SW 1271 (cell line): ENCODE measurements at regions not wholly inside any gene's neighbourhood (a gene's known extent, or its start where the extent isn't known, plus 50 kb on each side); places are given as distances from the start of the nearest gene placed in this dataset.
"Not testable (repeated sequence)": the region's sequence is repeated elsewhere in the genome, so short reads cannot be mapped to it uniquely, and the experiment has no call there.

ENCODE experiments used
- DNase-seq, 2 experiments: peaks; one replicate each; lab custom pipeline; 2025; lab: John Stamatoyannopoulos, UW

- DNase-seq, result no peak
These were observed 306.0 kb downstream of the BCL11A start for GRCh38 chr2:60247471-60247870.

DNA sequence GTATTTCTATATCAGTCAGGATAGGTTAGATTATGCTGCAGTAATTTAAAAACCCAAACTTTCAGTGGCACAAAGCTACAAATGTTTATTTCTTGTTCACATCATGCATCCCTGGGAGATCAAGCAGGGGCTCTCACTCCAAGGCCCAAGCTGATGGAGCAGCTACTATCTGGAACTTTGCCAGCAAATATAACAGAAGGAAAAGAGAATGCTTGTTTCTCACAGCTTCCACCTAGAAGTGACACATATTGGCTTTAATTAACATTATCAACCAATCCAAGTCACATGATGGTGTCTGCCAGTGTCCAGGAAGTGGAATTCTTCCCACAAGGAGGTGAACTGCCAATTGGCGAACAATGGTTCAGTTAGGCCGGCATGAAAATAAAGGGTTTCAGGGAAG lies 306.9 kb downstream of the BCL11A start:
- DNase-seq, result no peak

DNA sequence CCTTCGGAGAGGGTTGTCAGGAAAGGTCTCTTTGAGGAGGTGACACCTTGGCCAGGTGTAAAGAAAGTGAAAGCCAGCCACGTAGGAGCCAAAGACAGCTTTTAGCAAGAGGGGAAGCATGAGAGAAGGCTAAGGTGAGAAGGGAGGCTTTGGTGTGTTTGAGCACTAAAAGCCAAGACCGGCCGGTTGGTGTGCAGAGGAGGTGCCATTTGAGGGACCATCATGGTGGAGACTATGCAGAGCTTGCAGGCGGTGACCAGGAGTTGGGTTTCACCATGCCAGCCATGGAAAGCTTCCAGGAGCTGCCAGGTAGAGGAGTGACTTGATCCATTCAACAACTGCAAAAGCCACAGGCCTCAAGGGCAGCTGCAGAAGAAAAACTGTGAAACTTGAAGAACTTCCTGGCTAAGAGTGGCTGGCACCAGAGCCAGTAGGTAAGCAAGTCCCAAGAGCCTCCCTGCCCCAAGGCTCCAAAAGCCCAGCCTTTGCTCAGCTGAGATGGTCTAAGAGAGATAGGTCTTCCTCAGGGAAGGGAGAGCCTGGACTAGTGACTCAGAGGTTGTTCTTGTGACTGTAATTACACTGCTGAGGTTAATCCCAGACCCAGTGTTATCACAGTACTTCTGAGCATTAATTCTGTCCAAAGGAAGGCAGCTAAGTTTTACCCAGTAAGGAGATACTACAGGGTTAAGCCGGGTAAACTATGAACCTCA lies 319.0 kb downstream of the BCL11A start:
- no peak for DNase-seq

DNA sequence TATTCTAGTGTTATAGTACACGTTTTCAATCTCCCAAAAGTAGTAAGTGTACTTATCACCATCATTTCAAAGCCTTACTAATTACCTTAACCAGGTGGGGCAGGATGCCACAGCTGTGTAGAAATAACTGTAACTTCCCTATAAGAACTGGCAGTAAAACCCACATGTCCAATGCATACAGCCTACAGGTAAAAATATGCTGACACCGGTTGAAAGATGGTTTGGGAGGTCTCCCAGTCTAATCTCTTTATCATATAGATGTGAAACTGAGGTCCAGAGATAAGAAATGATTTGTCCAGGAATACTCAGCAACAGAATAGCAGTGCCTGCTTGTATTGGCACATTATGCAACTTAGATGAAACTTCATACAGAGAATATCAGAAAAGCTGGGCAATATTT lies 322.9 kb downstream of the BCL11A start:
- DNase-seq, result no peak

DNA sequence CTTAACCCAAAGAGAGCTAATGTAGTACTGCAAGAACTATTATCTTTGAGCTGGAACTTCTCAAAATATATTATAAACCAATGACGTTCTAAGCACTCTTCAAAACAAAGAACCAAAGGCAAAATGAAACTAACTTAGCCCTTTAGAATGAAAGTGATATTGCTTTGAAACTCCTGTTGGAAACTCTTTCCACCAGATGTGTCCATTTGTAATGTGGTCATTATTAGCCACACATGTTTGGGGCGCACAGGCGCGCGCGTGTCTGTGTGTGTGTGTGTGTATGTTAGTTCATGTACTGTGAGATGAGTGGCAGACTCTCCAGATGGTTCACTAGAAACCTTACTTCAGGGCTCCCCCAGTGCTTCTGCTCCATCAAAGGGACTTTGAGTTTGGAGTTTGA lies 323.4 kb downstream of the BCL11A start:
- DNase-seq, result no peak

DNA sequence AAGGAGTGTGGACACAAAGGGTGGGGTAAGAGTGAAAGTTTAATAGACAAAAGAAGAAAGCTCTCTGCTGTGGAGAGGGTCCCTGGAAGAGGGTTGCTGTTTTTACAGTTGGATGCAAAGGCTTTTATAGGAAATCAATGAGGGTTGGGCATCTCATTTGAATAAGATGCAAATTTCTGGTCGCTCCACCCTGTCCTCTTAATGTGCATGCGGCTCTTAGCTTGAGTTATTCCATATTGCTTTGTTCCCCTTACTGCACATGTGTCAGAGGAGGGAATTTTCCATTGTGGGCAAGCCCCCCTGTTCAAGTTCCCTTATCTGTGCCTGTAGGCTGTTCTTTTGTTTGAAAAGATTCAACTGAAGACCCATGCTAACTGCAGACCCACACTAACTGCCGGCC lies 326.5 kb downstream of the BCL11A start:
- DNase-seq, result no peak

DNA sequence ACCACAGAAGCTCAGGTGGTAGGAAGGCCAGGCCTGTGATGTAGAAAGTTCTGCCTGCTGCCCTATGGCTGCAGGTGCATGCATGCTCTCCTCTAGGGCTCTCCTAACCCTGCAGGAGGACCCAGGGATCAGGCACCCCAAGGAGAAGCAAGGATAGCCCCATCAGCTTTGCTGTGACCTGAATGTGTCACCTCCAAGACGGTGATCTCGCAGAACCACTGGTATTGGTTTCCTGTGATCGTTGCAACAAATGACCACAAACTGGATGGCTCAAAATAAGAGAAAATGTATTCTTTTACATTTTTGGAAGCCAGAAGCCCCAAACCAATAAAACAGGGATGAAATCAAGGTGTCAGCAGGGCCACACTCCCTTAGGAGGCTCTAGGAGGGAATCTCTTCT lies 327.3 kb downstream of the BCL11A start:
- no peak for DNase-seq

GRCh38 chr2:60223859-60224258 lies 329.6 kb downstream of the BCL11A start:
- no peak for DNase-seq

DNA sequence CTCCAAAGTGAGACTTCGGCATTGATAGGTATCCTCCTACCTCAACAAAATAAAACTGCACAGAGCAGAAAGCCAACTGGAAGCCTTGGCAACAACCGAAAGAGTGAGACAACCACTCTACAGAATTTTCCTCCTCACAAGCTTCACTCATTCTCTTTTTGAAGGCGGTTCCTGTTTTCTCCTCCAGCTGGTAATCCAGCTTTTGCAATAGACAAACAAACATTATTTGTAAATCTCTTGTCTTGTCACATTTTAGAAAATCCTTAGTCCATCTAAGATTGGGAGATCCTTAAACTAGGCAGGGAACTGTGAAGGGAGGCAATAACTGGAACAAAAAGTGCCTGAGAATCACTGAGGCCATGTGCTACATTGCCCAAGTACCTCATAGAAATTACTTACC lies 332.4 kb downstream of the BCL11A start:
- no peak for DNase-seq

GRCh38 chr2:60219536-60219935 lies 333.9 kb downstream of the BCL11A start:
- DNase-seq, result no peak

- DNase-seq, result no peak
These were observed 336.9 kb downstream of the BCL11A start for GRCh38 chr2:60216452-60216995.

- no peak for DNase-seq
These were observed 338.0 kb downstream of the BCL11A start for GRCh38 chr2:60215386-60215901.

DNA sequence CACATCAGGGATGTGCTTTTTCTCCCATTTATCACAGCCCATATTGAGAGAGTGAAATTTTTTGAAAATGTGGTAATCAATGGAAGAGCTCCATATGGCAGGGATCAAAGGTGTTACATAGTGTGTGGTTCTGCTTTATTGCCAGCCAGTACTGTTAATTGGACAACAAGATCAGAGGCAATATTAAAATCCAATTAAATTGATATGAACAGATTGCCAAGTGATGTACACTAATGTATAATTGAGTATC lies 338.9 kb downstream of the BCL11A start:
- DNase-seq, result no peak

GRCh38 chr2:60213865-60214625 lies 339.4 kb downstream of the BCL11A start:
- no peak for DNase-seq

- DNase-seq, result no peak
These were observed 341.1 kb downstream of the BCL11A start for GRCh38 chr2:60212181-60212945.

DNA sequence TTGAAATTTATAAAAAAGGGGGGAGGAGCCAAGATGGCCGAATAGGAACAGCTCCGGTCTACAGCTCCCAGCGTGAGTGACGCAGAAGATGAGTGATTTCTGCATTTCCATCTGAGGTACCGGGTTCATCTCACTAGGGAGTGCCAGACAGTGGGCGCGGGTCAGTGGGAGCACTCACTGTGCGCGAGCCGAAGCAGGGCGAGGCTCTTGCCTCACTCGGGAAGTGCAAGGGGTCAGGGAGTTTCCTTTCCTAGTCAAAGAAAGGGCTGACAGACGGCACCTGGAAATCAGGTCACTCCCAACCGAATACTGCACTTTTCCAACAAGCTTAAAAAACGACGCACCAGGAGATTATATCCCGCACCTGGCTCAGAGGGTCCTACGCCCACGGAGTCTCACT lies 364.4 kb downstream of the BCL11A start:
- DNase-seq, result not testable (repeated sequence)

DNA sequence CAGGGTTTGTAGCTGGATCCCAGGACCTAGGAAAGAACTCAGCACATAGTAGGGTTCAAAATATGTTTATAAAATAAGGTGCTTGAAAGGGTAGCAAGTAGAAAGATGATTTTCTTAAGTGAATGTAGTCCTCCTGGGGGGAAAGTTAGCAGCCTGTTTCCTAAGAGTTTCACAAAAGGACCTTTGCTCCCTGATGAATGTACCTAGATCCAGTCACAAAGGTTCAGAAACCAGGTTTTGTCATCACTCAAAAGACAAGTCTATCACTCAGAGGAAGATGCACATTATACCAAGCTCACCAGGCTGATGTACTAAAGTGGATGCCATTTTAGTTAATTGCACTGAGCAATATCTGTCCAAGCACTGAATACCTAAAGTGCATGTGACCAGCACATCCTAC lies 378.2 kb downstream of the BCL11A start:
- no peak for DNase-seq

DNA sequence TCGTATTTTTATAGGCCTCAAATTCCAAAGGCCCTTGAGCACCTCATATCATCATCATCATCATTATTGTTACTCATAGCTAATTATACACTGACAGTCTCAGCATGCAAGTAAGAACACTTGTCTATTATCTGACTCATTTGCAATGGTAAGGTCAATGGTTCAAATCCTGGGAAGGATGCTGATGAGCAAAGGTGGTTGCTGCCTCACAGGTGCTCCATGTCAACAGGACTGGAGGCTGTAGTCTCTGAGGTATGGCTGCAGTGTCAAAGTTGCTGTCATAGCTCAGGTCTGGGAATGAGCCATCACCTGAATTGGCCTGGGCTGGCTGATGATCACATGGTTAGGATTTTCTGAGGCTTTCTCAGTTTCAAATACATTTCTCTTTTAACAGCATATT lies 379.3 kb downstream of the BCL11A start:
- no peak for DNase-seq

- no peak for DNase-seq
These were observed 380.7 kb downstream of the BCL11A start for GRCh38 chr2:60172801-60173200.

GRCh38 chr2:60170272-60170671 lies 383.2 kb downstream of the BCL11A start:
- DNase-seq, result no peak

GRCh38 chr2:60168247-60168646 lies 385.2 kb downstream of the BCL11A start:
- no peak for DNase-seq

DNA sequence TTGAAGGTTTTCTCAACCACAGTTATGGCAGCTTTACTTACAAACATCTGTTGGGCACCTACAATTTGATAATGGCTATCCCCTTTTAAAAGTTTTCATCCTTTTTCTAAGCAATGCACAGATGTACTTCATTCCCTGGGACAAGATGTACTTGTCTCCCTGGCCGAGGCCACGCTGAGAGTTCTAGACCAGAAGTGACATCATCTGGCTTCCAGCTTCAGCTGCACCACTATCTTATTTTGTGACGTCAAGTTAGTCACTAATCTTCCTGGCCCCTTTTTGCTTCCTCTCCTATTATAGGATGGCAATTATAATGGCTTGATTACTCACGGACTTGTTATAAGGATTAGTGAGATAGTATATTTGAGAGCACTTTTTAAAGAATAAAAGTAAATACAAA lies 386.4 kb downstream of the BCL11A start:
- no peak for DNase-seq

- no peak for DNase-seq
These were observed 389.8 kb downstream of the BCL11A start for GRCh38 chr2:60163691-60164090.
